ENCODE measurements at regions not wholly inside any gene's neighbourhood (a gene's known extent, or its start where the extent isn't known, plus 50 kb on each side); places are given as distances from the start of the nearest gene placed in this dataset.

- TF ChIP-seq EZH2 (IDR thresholded peaks at IDR 0.05; ENCODE audit: low read length) (no peak), CTCF (optimal IDR thresholded peaks at IDR 0.05 in 1 of 3, IDR thresholded peaks at IDR 0.05 in 1 of 3, conservative IDR thresholded peaks at IDR 0.05 in 1 of 3; ENCODE audit: extremely low read depth in 1 of 3, insufficient read depth in 2 of 3, low read length in 3 of 3) (no peak)
- DNase-seq (ENCODE audit: low read depth, low spot score) (no peak), FAIRE-seq (no peak)
- H3K79me2 ChIP-seq (ENCODE audit: control insufficient read depth, insufficient read depth, low read length): no peaks in the 10 kb centered on the region
- H3K9me1 ChIP-seq (ENCODE audit: control insufficient read depth, extremely low read depth, insufficient read depth, low read length): no peaks in the 10 kb centered on the region
- no peaks in the 10 kb centered on the region for H4K20me1 ChIP-seq (ENCODE audit: control insufficient read depth, extremely low read depth, insufficient read depth, low read length)
- no peak overlapping the region for H3K4me3 ChIP-seq (ENCODE audit: control insufficient read depth in 2 of 3, extremely low read depth in 1 of 3, insufficient read depth in 2 of 3, low read depth in 1 of 3, low read length in 3 of 3)
- no peak overlapping the region for H3K27ac ChIP-seq (ENCODE audit: control insufficient read depth, insufficient read depth, low read length)
- no peaks in the 10 kb centered on the region for H3K4me1 ChIP-seq (ENCODE audit: control insufficient read depth, extremely low read depth, insufficient read depth, low read length)
- dilution Hi-C loops (cut with MboI; ENCODE audit: extremely low pct_ligation_motif_present, low sequenced_read_pairs): no loop called here
- no peaks in the 10 kb centered on the region for H3K27me3 ChIP-seq (ENCODE audit: control insufficient read depth, extremely low read depth, insufficient read depth, low read length)
- H3K36me3 ChIP-seq (ENCODE audit: control insufficient read depth in 2 of 2, extremely low read depth in 1 of 2, insufficient read depth in 2 of 2, low read length in 2 of 2): no peaks in the 10 kb centered on the region
- H3K4me2 ChIP-seq (ENCODE audit: control insufficient read depth, extremely low read depth, insufficient read depth, low read depth, low read length): no peak overlapping the region
- H3K9ac ChIP-seq (ENCODE audit: control insufficient read depth, extremely low read depth, insufficient read depth, low read length): no peak overlapping the region
- H3K9me3 ChIP-seq (ENCODE audit: control insufficient read depth, low read depth, low read length): no peaks in the 10 kb centered on the region
- no peak overlapping the region for H2AFZ ChIP-seq (ENCODE audit: control insufficient read depth, low read length)
Measured at GRCh38 chr18:44259610-44260009, 421.1 kb upstream of the SETBP1 start.

GRCh38 chr18:44265437-44265836, 415.3 kb upstream of the SETBP1 start:
- DNase-seq (ENCODE audit: low read depth, low spot score) (no peak), FAIRE-seq (no peak)
- H3K9me3 ChIP-seq (ENCODE audit: control insufficient read depth, low read depth, low read length): no peaks in the 10 kb centered on the region
- no peak overlapping the region for H3K27ac ChIP-seq (ENCODE audit: control insufficient read depth, insufficient read depth, low read length)
- H3K36me3 ChIP-seq (ENCODE audit: control insufficient read depth in 2 of 2, extremely low read depth in 1 of 2, insufficient read depth in 2 of 2, low read length in 2 of 2): no peaks in the 10 kb centered on the region
- no peaks in the 10 kb centered on the region for H3K4me1 ChIP-seq (ENCODE audit: control insufficient read depth, extremely low read depth, insufficient read depth, low read length)
- dilution Hi-C loops (cut with MboI; ENCODE audit: extremely low pct_ligation_motif_present, low sequenced_read_pairs): no loop called here
- no peak overlapping the region for H3K9ac ChIP-seq (ENCODE audit: control insufficient read depth, extremely low read depth, insufficient read depth, low read length)
- H3K4me3 ChIP-seq (ENCODE audit: control insufficient read depth in 2 of 3, extremely low read depth in 1 of 3, insufficient read depth in 2 of 3, low read depth in 1 of 3, low read length in 3 of 3): no peak overlapping the region
- H4K20me1 ChIP-seq (ENCODE audit: control insufficient read depth, extremely low read depth, insufficient read depth, low read length): no peaks in the 10 kb centered on the region
- TF ChIP-seq CTCF (optimal IDR thresholded peaks at IDR 0.05 in 1 of 3, IDR thresholded peaks at IDR 0.05 in 1 of 3, conservative IDR thresholded peaks at IDR 0.05 in 1 of 3; ENCODE audit: extremely low read depth in 1 of 3, insufficient read depth in 2 of 3, low read length in 3 of 3) (no peak), EZH2 (IDR thresholded peaks at IDR 0.05; ENCODE audit: low read length) (no peak)
- H3K79me2 ChIP-seq (ENCODE audit: control insufficient read depth, insufficient read depth, low read length): no peaks in the 10 kb centered on the region
- no peak overlapping the region for H2AFZ ChIP-seq (ENCODE audit: control insufficient read depth, low read length)
- no peaks in the 10 kb centered on the region for H3K9me1 ChIP-seq (ENCODE audit: control insufficient read depth, extremely low read depth, insufficient read depth, low read length)
- H3K4me2 ChIP-seq (ENCODE audit: control insufficient read depth, extremely low read depth, insufficient read depth, low read depth, low read length): no peak overlapping the region
- no peaks in the 10 kb centered on the region for H3K27me3 ChIP-seq (ENCODE audit: control insufficient read depth, extremely low read depth, insufficient read depth, low read length)

Data from keratinocyte (primary cell).